ENCODE measurements at regions not wholly inside any gene's neighbourhood (a gene's known extent, or its start where the extent isn't known, plus 50 kb on each side); places are given as distances from the start of the nearest gene placed in this dataset.
A peak's percentile ranks its signal among the peaks of the same experiment; 100 is the strongest.

DNA sequence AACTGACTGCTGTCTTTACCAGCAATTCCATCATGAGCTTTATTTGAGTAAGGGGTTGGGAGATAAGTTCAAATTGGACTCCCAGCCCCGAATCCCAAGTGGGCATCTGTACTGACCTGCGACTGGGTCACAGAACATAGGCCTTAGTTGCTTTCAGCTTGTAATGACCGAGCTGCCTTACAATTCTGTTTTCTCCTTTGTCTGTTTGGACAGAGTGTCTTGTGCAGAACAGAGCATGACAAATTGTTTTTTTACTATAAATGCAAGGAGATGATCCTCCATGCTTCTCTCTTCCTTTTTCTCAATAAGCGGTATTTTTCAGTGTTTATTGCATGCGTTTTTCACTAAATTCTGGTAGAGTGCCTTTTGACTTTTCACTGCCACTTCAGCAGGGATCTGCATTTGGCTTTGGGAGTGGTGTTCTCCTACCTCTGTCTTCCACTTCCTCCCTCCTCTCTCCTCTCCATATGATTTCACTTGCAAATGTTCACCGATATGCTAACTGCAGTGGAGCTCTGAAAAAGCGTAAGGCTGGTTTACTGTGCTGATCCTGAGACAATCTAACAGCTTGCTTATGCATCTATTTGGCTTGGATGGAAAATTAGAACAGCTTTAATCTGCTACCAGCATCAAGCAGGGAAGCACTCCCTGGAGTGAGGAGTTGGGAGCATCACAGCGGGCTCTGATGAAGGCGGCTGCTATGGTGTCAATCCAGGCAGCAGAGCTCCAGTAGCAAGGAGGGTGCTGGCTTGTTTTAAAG lies 158.8 kb upstream of the SMIM21 start:
- no peak for DNase-seq (ENCODE audit: low spot score)

- no peak for DNase-seq (ENCODE audit: low spot score)
Observed at GRCh38 chr18:75582940-75583339, 155.4 kb upstream of the SMIM21 start.

GRCh38 chr18:75582406-75582821 lies 154.9 kb upstream of the SMIM21 start:
- no peak for DNase-seq (ENCODE audit: low spot score)

- DNase-seq (ENCODE audit: low spot score): no peak
Observed at GRCh38 chr18:75581336-75582131, 154.0 kb upstream of the SMIM21 start.

DNA sequence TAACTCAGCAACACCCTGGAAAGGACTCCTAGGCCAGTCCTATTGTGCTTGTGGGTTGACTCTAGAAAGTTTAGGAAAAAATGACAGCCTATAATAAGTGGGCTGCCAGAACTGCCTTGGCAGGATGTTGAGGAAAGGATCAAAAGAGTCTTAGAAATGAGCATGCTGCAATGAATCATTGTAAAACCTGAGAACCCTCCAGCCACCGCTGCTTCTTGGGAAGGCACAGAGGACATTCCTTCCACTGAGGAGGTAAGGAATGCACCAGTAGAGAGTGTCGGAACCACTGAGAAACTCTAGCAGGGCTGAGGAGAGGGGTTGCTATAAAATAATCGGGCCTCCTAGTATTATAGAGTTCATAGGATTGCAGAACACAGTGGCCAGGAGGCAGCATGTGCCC lies 146.7 kb upstream of the SMIM21 start:
- no peak for DNase-seq (ENCODE audit: low spot score)

DNA sequence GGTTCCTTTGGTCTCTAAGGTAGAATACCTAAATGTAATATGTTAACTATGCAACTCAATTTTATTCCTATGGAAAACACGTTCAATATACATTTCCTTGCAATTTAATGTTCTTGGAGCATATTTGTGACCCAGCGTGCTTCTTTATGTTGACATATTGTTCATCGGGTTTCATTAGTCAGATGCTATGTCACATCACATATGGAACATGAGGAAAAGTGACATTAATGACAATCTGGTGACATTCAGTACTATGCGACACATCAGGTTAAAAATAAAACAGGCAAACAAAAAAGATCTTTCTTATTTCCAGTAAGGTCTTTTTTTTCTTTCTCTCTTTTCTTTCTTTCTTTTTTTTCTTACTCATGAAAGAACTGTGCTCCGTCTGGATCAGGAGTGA lies 135.6 kb upstream of the SMIM21 start:
- no peak for DNase-seq (ENCODE audit: low spot score)

DNA sequence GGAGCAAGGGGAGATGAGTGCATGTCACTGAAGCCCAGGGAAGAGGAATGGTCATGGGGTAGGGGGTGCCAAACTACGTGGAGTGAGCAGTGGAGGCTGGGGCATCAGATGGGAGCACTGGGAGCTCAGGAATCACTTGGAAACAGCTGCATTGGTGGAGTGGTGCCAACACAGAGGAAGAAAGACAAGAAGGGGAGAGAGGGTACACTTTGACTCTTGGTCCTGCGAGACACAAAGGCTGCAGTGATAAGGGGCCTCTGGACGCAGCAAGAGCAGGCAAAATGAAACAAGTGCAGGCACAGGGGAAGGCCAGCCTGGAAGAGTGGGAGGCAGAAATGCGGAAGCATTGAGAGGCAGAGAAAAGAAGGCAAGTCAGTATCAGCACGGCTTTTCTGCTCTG lies 134.7 kb upstream of the SMIM21 start:
- no peak for DNase-seq (ENCODE audit: low spot score)

DNA sequence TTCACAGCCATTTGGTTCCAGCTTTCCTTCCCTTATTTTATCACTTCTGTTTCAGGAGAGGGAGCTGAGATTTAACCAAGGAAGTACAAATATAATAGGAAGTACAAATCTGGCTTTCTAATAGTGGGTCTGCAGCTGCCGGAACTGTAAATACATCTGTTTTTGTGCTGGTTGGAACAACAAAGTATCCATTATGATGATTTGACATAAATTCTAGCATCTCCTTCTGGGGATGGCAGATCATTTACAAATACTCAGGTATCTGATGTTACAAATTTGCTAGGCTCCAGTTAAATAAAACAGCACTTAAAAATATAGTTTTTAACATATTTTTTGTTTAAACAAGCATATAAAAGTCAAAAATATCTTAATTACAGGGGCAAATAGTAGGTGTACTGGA lies 131.3 kb upstream of the SMIM21 start:
- DNase-seq (ENCODE audit: low spot score): no peak

DNA sequence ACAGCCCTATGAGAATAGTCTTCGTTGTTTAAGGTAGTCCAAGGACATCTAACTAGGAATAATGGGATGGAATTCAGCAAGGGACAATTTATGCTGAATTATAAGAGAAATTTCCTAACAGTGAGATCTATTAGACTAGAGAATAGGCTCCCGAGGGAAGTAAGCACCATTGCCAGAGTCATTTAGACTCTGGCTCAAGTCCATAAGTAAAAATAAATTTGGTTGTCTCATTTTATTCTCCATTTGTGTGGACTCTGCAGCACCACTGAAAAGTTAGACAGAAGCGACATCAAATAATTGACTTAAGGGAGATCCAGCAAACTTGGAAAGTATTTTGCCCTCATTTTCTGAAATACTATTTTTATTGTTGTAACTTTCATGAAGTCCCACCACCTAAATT lies 129.3 kb upstream of the SMIM21 start:
- DNase-seq (ENCODE audit: low spot score): no peak

GRCh38 chr18:75554644-75555185 lies 127.2 kb upstream of the SMIM21 start:
- DNase-seq (ENCODE audit: low spot score): no peak

GRCh38 chr18:75554176-75554575 lies 126.7 kb upstream of the SMIM21 start:
- no peak for DNase-seq (ENCODE audit: low spot score)

DNA sequence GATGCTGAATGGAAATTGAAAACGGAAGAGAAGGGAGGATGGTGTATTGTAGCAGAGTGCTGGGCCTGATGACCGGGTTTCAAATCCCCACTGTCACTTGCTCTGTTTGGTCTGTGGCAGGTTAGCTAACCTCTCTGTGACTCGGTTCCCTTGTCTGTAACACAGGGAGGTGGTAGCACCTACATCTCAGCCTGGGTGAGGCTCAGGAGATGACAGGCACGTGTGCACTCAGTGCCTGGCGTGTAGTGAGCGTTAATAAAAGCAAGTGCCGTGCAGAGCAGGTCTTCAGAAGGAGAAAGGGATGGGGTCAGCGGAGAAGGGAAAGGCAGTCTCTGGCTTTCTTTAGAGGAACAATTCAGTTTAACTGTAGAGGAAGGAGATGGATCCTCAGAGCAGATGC lies 125.5 kb upstream of the SMIM21 start:
- no peak for DNase-seq (ENCODE audit: low spot score)

DNA sequence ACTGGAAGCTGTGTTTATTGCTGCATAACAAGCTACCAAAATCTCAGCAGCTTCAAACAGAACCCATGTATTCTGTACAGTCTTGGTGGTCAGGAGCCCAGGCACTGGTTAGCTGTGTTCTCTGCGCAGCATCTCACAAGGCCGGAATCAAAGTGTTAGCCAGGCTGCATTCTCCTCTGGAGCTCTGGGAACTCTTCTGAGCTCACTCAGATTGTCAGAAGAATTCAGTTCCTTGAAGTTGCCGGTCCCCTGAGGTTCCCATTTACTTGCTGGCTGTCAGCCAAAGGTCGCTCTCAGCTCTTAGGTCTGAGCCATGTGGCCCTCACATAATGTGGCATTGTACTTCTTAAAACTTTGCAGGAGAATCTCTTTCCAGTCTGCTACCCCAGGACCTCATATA lies 123.6 kb upstream of the SMIM21 start:
- peak; percentile 16 for DNase-seq (ENCODE audit: low spot score)

DNA sequence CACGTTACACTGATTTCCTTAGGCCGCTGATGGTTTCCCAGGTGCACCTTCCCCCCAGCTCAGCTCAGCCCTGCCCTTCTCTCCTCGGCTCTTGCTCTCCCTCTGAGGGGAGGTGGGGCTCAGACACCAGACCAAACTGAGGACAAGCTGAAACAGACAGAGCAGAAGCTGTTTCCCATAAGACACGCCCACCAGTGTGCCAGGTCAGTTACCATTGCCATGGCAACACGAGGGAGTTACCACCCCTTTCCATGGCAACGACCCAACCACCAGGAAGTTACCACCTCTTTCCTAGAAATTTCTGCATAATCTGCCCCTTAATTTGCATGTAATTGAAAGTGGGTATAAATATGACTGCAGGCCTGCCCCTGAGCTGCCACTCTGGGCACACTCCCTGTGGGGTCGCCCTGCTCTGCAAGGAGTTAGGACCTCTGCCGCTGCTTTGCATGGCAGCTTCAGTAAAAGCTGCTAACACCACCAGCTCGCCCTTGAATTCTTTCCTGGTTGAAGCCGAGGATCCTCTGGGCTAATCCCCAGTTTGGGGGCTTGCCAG lies 120.9 kb upstream of the SMIM21 start:
- DNase-seq (ENCODE audit: low spot score): no peak

DNA sequence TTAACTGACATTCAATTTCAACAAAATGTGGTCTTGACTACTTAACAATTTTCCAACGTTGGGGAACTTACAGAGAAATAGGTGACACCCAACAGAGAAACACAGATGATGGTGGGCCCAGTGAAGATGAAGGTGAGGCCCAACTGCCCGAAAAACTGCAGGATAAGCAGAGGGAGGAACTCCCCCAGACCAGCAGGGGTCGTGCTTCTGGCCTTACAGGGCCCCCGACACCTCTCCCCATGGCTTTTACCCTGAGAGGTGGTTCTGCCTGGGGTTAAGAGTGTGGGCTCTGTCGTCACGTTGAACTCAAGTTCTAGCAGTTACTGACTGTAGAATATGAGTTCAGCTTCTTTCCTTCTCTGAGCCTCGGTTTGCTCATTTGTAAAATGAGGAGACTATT lies 119.5 kb upstream of the SMIM21 start:
- DNase-seq (ENCODE audit: low spot score): no peak

DNA sequence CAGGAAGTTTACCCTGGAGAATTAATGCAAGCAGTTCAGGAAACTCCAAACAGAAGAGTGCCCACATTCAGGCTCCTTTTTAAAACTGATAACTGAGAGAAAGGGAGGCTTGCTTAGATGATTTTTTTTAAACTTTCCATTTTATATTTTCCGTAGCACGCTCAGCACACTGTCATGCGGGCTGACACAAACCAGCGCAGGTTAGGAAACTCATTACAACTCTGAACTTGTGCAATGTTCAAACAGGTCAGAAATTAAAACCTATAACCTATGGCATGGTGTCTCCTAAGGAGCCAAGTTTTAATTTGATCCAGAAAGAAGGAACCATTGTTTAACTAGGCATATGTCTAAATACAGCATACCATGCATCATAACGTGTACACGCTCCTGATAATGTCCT lies 117.7 kb upstream of the SMIM21 start:
- no peak for DNase-seq (ENCODE audit: low spot score)

GRCh38 chr18:75544496-75544895 lies 117.0 kb upstream of the SMIM21 start:
- DNase-seq (ENCODE audit: low spot score): no peak

GRCh38 chr18:75544051-75544481 lies 116.6 kb upstream of the SMIM21 start:
- DNase-seq (ENCODE audit: low spot score): no peak

DNA sequence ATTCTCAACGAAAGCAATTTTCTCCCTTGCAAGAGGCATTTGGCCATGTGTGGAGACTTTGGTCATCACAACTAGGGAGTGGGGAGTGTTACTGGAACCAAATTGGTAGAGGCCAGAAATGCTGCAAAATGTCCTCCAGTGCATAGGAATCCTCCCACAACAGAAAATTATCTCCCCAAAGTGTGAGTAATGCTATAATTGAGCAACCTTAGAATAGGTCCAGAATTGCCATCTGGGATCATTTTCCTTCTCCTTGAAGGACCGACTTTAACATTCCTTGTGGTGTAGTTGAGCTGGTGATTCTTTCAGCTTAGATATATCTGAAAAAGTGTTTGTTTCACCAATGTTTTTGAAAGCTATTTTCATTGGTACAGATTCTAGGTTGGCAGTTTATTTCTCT lies 111.2 kb upstream of the SMIM21 start:
- no peak for DNase-seq (ENCODE audit: low spot score)

GRCh38 chr18:75533950-75534349 lies 106.4 kb upstream of the SMIM21 start:
- no peak for DNase-seq (ENCODE audit: low spot score)

DNA sequence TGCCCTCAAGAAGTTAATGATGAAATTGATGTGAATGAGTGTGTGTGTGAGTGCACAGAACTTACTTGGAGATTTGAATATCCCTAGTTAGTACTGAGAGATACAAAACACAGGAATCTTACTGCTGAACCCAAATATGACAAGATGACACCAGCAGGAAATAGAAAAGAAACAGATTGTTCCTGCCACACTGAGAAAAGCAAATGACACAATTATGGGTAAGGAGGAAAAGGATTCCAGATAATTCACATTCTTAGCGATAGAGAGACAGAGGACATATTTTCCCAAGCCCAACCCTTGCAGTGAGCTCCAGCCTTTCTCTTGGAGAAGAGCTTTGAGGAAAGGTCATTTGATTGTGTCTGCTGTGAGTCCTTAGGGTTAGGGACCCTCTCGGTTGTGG lies 105.7 kb upstream of the SMIM21 start:
- no peak for DNase-seq (ENCODE audit: low spot score)

GRCh38 chr18:75531851-75532459 lies 104.5 kb upstream of the SMIM21 start:
- DNase-seq (ENCODE audit: low spot score): no peak

Measured in globus pallidus (tissue), 1 donor.